ENCODE measurements at regions not wholly inside any gene's neighbourhood (a gene's known extent, or its start where the extent isn't known, plus 50 kb on each side); places are given as distances from the start of the nearest gene placed in this dataset.

GRCh38 chr6:93083337-93084230, 335.8 kb downstream of the EPHA7 start:
- no peak for TF ChIP-seq CTCF (IDR thresholded peaks at IDR 0.05; ENCODE audit: partially characterized antibody, unreplicated experiment)
- Mint-ChIP-seq H3K36me3 (ENCODE audit: unreplicated experiment) (no peaks in the 10 kb centered on the region), H3K4me3 (ENCODE audit: unreplicated experiment) (no peak overlapping the region), H3K4me1 (ENCODE audit: low read depth, unreplicated experiment) (no peaks in the 10 kb centered on the region), H3K27me3 (ENCODE audit: unreplicated experiment) (no peaks in the 10 kb centered on the region), H3K27ac (ENCODE audit: unreplicated experiment) (no peak overlapping the region), H3K9me3 (ENCODE audit: unreplicated experiment) (no peaks in the 10 kb centered on the region)
- DNase-seq = no peak

GRCh38 chr6:93081901-93082300, 337.5 kb downstream of the EPHA7 start:
- Mint-ChIP-seq H3K4me1 (ENCODE audit: low read depth, unreplicated experiment) (no peaks in the 10 kb centered on the region), H3K9me3 (ENCODE audit: unreplicated experiment) (no peaks in the 10 kb centered on the region), H3K36me3 (ENCODE audit: unreplicated experiment) (no peaks in the 10 kb centered on the region), H3K27me3 (ENCODE audit: unreplicated experiment) (no peaks in the 10 kb centered on the region), H3K4me3 (ENCODE audit: unreplicated experiment) (no peak overlapping the region), H3K27ac (ENCODE audit: unreplicated experiment) (no peak overlapping the region)
- DNase-seq = no peak
- no peak for TF ChIP-seq CTCF (IDR thresholded peaks at IDR 0.05; ENCODE audit: partially characterized antibody, unreplicated experiment)

GRCh38 chr6:93079061-93079460, 340.3 kb downstream of the EPHA7 start:
- H3K27me3 Mint-ChIP-seq (ENCODE audit: unreplicated experiment) = no peaks in the 10 kb centered on the region
- H3K4me3 Mint-ChIP-seq (ENCODE audit: unreplicated experiment) = no peak overlapping the region

GRCh38 chr6:93073811-93074210, 345.5 kb downstream of the EPHA7 start:
- Mint-ChIP-seq H3K9me3 (ENCODE audit: unreplicated experiment) (no peaks in the 10 kb centered on the region), H3K36me3 (ENCODE audit: unreplicated experiment) (no peaks in the 10 kb centered on the region), H3K27ac (ENCODE audit: unreplicated experiment) (no peak overlapping the region), H3K4me1 (ENCODE audit: low read depth, unreplicated experiment) (peaks cover 6% of the 10 kb centered on the region), H3K4me3 (ENCODE audit: unreplicated experiment) (no peak overlapping the region), H3K27me3 (ENCODE audit: unreplicated experiment) (no peaks in the 10 kb centered on the region)
- TF ChIP-seq CTCF (IDR thresholded peaks at IDR 0.05; ENCODE audit: partially characterized antibody, unreplicated experiment) = no peak
- no peak for DNase-seq

More at GRCh38 chr6:93079061-93079460, 340.3 kb downstream of the EPHA7 start:
- no peaks in the 10 kb centered on the region for H3K36me3 Mint-ChIP-seq (ENCODE audit: unreplicated experiment)
- no peak for DNase-seq
- H3K9me3 Mint-ChIP-seq (ENCODE audit: unreplicated experiment) = no peaks in the 10 kb centered on the region
- H3K27ac Mint-ChIP-seq (ENCODE audit: unreplicated experiment) = no peak overlapping the region
- TF ChIP-seq CTCF (IDR thresholded peaks at IDR 0.05; ENCODE audit: partially characterized antibody, unreplicated experiment) = no peak
- H3K4me1 Mint-ChIP-seq (ENCODE audit: low read depth, unreplicated experiment) = no peaks in the 10 kb centered on the region

- Mint-ChIP-seq H3K9me3 (ENCODE audit: unreplicated experiment) (no peaks in the 10 kb centered on the region), H3K27ac (ENCODE audit: unreplicated experiment) (no peak overlapping the region), H3K4me3 (ENCODE audit: unreplicated experiment) (no peak overlapping the region), H3K36me3 (ENCODE audit: unreplicated experiment) (no peaks in the 10 kb centered on the region), H3K27me3 (ENCODE audit: unreplicated experiment) (no peaks in the 10 kb centered on the region), H3K4me1 (ENCODE audit: low read depth, unreplicated experiment) (peaks cover 6% of the 10 kb centered on the region)
- DNase-seq = no peak
- no peak for TF ChIP-seq CTCF (IDR thresholded peaks at IDR 0.05; ENCODE audit: partially characterized antibody, unreplicated experiment)
Observed at GRCh38 chr6:93069856-93070255, 349.5 kb downstream of the EPHA7 start.

Measured in glutamatergic neuron (in vitro differentiated cells).